D721Med (cell line): ENCODE measurements at regions not wholly inside any gene's neighbourhood (a gene's known extent, or its start where the extent isn't known, plus 50 kb on each side); places are given as distances from the start of the nearest gene placed in this dataset.

Experiments used
- DNase-seq: peaks from one replicate; pipeline ENCODE4 v3.0.0; 2011; ENCODE audit warnings: low spot score; ENCODE audit not compliant: insufficient read length
- FAIRE-seq: peaks from 2 replicates; lab custom pipeline; 2011; peaks lifted over from hg19 to GRCh38; lab: Jason Lieb, UNC
- CTCF ChIP-seq: IDR thresholded peaks from 2 replicates; pipeline ENCODE4 v1.5.1; 2012; ENCODE audit warnings: mild to moderate bottlenecking, control low read depth; ENCODE audit not compliant: insufficient read depth; ENCODE audit errors: missing control alignments

- TF ChIP-seq CTCF, result no peak
- no peak for FAIRE-seq
- DNase-seq, result no peak
Observed at GRCh38 chr16:9259914-9260608, 168.6 kb downstream of the HAPSTR1 start.

GRCh38 chr16:9260666-9261065 lies 169.2 kb downstream of the HAPSTR1 start:
- DNase-seq (no peak), FAIRE-seq (no peak)
- no peak for TF ChIP-seq CTCF

- FAIRE-seq (no peak), DNase-seq (no peak)
- no peak for TF ChIP-seq CTCF
Observed at GRCh38 chr16:9261376-9261775, 169.9 kb downstream of the HAPSTR1 start.

GRCh38 chr16:9262941-9263715 lies 171.7 kb downstream of the HAPSTR1 start:
- no peak for FAIRE-seq

GRCh38 chr16:9264067-9264466 lies 172.6 kb downstream of the HAPSTR1 start:
- no peak for TF ChIP-seq CTCF
- FAIRE-seq (no peak), DNase-seq (no peak)

More at GRCh38 chr16:9262941-9263715, 171.7 kb downstream of the HAPSTR1 start:
- DNase-seq, result no peak
- TF ChIP-seq CTCF, result no peak

GRCh38 chr16:9268446-9268845 lies 177.0 kb downstream of the HAPSTR1 start:
- DNase-seq (no peak), FAIRE-seq (no peak)
- no peak for TF ChIP-seq CTCF

- TF ChIP-seq CTCF, result no peak
- no peak for FAIRE-seq
Observed at GRCh38 chr16:9270424-9270823, 179.0 kb downstream of the HAPSTR1 start.

More at GRCh38 chr16:9270424-9270823, 179.0 kb downstream of the HAPSTR1 start:
- DNase-seq, result no peak
